ENCODE measurements at regions not wholly inside any gene's neighbourhood (a gene's known extent, or its start where the extent isn't known, plus 50 kb on each side); places are given as distances from the start of the nearest gene placed in this dataset.

- in situ Hi-C loops (cut with MboI) (no loop called here), intact Hi-C loops (cut with micrococcal nuclease; ENCODE audit: unreplicated experiment) (no loop called here)
- Histone ChIP-seq H3K36me3 (ENCODE audit: control insufficient read depth in 2 of 2, insufficient read depth in 2 of 2, low read length in 1 of 2) (no peaks in the 10 kb centered on the region), H3K27me3 (replicated peaks in 1 of 2; ENCODE audit: control insufficient read depth in 2 of 2, insufficient read depth in 2 of 2, low read length in 1 of 2) (no peaks in the 10 kb centered on the region; a peak in 1 of 4 replicates), H3K4me1 (ENCODE audit: control insufficient read depth, insufficient read depth, low read length) (no peaks in the 10 kb centered on the region), H3K4me2 (ENCODE audit: control insufficient read depth, insufficient read depth) (no peak overlapping the region), H3K4me3 (no peak overlapping the region), H3K27ac (ENCODE audit: control insufficient read depth, insufficient read depth) (no peak overlapping the region), H3K79me2 (ENCODE audit: control insufficient read depth, insufficient read depth, low read length) (no peaks in the 10 kb centered on the region), H4K20me1 (ENCODE audit: control insufficient read depth, insufficient read depth) (no peaks in the 10 kb centered on the region), H2AFZ (ENCODE audit: control insufficient read depth, low read depth, low read length) (no peak overlapping the region), H3K9me3 (replicated peaks; ENCODE audit: control insufficient read depth, insufficient read depth, low read length) (no peaks in the 10 kb centered on the region), H3K9ac (ENCODE audit: control insufficient read depth, insufficient read depth, low read length) (no peak overlapping the region)
- no TSS peak for BruUV-seq (replicated peaks)
- FAIRE-seq, result no peak
- ChIA-PET RAD21 (ENCODE audit: unreplicated experiment) (no interaction called here), CTCF (no interaction called here), POLR2A (no interaction called here), SMC1A (ENCODE audit: uncharacterized antibody, unreplicated experiment) (no interaction called here)
- no peak for DNase-seq (ENCODE audit: low read depth, low spot score)
- WGBS (ENCODE audit: insufficient coverage, insufficient replicate concordance, low lambda C conversion rate, missing lambda C conversion rate), result 8% methylated on average over 7 of the region's 7 CpGs
- ATAC-seq, result no peak
- TF ChIP-seq ETV6 (conservative IDR thresholded peaks at IDR 0.05 in 1 of 2, IDR thresholded peaks at IDR 0.05 in 1 of 2; ENCODE audit: borderline replicate concordance in 1 of 2, low read depth in 1 of 2), result no peak
- TF ChIP-seq TCF7 (IDR thresholded peaks at IDR 0.05; ENCODE audit: borderline replicate concordance), result no peak
- TF ChIP-seq PAX8 (IDR thresholded peaks at IDR 0.05), result no peak
- no peak for TF ChIP-seq PAX5 (IDR thresholded peaks at IDR 0.05; ENCODE audit: borderline replicate concordance, low read depth, low read length)
- no peak for TF ChIP-seq CREM (IDR thresholded peaks at IDR 0.05; ENCODE audit: low read depth)
- no peak for TF ChIP-seq EP300 (IDR thresholded peaks at IDR 0.05; ENCODE audit: borderline replicate concordance in 1 of 2, control insufficient read depth in 1 of 2, low read depth in 2 of 2, low read length in 2 of 2)
- TF ChIP-seq CBFB (IDR thresholded peaks at IDR 0.05; ENCODE audit: low read depth), result no peak
- TF ChIP-seq BRCA1 (IDR thresholded peaks at IDR 0.05; ENCODE audit: low read depth, low read length), result no peak
- TF ChIP-seq SPI1 (IDR thresholded peaks at IDR 0.05; ENCODE audit: borderline replicate concordance, insufficient read depth, low read depth, low read length), result no peak
- TF ChIP-seq STAT1 (conservative IDR thresholded peaks at IDR 0.05), result no peak
Observed at GRCh38 chr4:41448934-41449333, 89.0 kb upstream of the LIMCH1 start.
